ENCODE measurements at regions not wholly inside any gene's neighbourhood (a gene's known extent, or its start where the extent isn't known, plus 50 kb on each side); places are given as distances from the start of the nearest gene placed in this dataset.
"Not testable (repeated sequence)": the region's sequence is repeated elsewhere in the genome, so short reads cannot be mapped to it uniquely, and the experiment has no call there.

DNA sequence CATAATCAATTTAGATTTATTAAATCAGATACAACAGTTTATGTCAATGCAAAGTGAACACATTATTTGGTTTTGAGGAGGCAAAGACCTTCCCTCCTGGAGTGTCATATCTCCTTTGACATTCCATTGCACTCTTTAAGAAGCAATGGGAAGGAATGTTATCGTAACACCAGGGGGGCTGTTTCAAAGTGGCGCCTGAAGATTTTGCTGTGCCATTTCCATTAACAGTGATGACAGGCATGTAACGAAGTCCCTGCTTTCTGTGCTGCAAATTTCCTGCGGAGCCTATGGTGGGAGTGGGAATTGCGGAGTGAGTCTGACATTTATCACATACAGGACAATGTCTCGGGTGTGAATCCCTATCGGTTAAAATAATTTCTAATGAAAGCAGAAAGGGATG lies 499.6 kb upstream of the RAB6C start:
- DNase-seq (ENCODE audit: low read depth): no peak

- DNase-seq (ENCODE audit: low read depth): no peak
Measured at GRCh38 chr2:129480790-129481189, 498.7 kb upstream of the RAB6C start.

DNA sequence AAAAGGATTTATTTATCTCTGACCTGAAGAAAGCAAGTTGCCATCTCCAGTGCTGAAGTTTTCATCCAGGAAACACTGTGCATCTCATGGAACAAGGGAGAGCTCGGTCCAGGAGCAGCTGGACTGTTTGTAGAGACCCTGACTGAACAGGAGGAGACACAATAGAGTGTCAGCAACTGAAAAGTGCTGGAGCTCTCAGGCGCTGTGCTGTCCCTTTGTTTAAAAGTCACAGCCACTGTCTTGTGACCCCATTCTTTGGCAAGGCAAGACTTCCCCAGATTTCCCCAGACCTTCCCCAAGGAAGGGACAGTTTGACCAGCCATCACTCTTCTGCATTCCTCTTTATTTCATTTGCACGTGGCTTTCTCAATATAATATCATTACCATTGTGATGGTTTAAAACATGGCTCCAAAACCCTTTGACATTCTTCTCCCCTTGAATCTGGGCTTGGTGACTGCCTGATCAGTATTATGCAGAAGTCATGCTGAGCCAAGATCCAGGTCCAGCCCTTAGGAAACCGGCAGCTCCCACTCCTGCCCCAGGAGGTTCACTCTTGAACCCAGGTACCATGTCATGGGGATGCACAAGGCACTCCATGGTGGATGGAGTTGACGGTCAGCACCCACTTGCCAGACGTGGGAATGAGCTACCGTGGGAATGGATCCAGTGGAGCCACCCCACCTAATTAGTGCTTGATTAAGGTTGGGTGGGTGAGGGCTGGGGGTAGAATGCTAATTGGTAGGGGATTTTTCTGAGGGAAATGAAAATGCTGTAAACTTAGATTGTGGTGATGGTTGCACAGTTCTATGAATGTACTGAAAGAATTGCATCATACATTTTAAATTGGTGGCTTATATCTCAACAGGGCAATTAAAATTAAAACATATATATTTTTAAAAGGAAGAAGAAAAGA lies 497.9 kb upstream of the RAB6C start:
- DNase-seq (ENCODE audit: low read depth): no peak

GRCh38 chr2:129482626-129483025 lies 496.8 kb upstream of the RAB6C start:
- no peak for DNase-seq (ENCODE audit: low read depth)

DNA sequence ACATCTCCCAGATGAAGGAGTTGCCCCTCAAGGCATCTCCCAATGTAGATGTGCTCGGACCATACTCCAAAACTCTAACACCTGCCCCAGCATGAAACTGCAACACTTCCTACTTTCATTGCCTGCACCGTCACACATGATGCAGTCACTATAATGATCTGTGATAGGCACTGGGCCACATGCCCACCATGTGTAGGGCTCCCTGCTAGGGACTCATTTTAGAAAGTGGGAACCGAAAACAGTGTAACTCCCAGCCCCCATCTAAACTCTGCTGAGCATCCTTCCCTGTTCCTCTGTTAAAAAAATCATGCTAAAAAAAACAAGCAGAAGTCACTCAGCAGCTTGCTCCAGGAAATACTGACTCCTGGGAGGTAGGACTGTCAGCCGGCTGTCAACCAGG lies 496.1 kb upstream of the RAB6C start:
- DNase-seq (ENCODE audit: low read depth): no peak

DNA sequence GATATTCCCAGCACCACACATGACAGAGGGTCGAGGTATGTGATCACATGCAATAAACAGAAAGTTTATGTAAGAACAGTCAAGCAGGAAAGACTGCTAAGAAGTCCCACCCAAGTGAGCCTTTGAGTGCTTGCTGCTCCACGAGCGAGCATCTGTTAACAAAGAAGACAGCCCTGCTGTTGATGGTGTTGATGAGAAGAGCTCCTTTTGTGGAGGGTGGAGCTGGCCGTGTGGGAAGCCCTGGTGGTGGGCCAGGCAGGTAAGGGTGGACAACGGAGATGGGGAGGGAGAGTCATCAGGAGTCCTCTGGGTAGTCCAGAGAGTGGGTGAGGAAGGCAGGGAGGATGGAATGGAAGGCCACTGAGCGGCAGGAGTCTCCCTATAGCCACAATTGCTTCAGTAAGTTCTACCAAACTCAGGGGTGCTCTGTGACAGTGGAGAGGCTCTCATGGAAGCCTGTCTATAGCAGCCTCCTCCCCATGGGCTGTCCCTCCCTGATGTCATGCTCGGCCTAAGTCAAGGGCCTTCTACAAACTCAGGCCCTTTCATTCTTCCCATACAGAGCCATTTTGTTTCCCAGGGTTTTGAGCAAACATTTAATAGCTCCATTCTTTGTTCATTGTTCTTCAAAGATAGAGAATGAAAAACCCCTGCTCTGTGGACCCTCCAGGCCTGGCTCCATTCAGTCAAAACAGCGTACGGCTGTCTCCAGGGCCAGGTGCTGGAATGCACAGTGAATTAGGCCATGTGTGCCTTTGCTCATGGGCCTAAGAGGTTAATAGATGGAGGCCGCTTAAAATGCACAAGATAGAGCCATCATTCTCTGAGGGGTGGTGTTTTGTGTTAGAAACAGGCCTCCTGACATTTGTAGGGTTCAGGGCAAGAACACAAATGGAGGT lies 494.2 kb upstream of the RAB6C start:
- no peak for DNase-seq (ENCODE audit: low read depth)

GRCh38 chr2:129488376-129488775 lies 491.1 kb upstream of the RAB6C start:
- DNase-seq (ENCODE audit: low read depth): no peak

- no peak for DNase-seq (ENCODE audit: low read depth)
Measured at GRCh38 chr2:129490641-129491040, 488.8 kb upstream of the RAB6C start.

DNA sequence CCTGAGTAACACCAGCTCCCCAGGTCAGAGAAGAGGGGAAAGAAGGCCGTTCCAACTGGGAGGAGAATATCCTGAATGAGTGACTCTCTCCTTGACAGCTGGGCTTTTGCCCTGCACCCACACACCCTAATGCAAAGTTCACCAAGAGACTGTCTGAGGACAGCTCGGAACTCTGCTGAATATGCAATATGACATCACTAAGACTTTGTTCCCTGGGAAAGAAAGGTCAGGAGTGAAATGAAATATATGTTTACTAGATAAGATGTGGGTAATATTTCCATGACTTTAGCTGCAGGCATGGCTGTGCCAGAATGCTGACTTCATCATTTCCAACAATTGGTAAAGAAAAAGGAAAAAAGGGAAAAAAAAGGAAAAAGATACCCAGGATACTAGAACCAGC lies 488.2 kb upstream of the RAB6C start:
- DNase-seq (ENCODE audit: low read depth): no peak

DNA sequence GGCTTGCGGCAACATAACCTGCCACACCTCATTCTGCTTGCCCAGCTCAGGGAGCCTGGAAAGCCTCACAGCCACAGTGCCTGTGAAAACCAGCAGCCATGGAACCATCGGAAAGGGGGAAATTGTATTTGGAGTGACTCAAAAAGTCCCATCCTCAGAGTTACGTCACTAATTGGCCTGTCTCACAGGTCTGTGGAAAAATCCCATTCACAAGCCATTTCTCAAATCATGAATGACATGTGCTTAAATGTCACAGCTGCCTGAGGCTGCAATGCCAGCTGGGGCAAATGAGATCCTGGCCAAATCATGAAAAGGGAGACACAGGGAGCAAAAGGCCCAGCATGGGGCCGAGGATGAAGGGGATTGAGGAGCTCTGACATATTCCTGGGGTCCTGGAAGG lies 486.9 kb upstream of the RAB6C start:
- no peak for DNase-seq (ENCODE audit: low read depth)

GRCh38 chr2:129499747-129500146 lies 479.7 kb upstream of the RAB6C start:
- no peak for DNase-seq (ENCODE audit: low read depth)

DNA sequence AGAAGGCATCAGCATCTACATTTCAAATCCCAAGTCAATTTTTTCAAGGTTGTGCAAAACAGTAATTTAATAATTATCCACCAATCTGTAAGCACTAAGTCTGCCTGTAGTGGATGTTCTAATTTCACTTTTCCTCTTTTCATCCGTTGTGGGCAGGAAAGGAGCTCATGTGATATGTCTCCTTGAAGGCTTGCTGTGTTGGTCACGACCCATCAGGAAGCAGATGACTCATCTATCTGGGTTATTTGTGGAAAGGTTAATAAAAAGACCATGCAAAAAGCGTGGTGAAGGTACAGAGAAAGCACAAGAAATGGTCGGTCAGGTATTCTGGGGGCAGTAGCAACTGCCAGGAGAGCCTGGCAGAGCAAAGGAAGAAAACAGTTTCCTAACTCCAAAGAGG lies 476.7 kb upstream of the RAB6C start:
- DNase-seq (ENCODE audit: low read depth): no peak

- no peak for DNase-seq (ENCODE audit: low read depth)
Measured at GRCh38 chr2:129504646-129505045, 474.8 kb upstream of the RAB6C start.

- no peak for DNase-seq (ENCODE audit: low read depth)
Measured at GRCh38 chr2:129518937-129519336, 460.5 kb upstream of the RAB6C start.

- not testable (repeated sequence) for DNase-seq (ENCODE audit: low read depth)
Measured at GRCh38 chr2:129532158-129532557, 447.3 kb upstream of the RAB6C start.

DNA sequence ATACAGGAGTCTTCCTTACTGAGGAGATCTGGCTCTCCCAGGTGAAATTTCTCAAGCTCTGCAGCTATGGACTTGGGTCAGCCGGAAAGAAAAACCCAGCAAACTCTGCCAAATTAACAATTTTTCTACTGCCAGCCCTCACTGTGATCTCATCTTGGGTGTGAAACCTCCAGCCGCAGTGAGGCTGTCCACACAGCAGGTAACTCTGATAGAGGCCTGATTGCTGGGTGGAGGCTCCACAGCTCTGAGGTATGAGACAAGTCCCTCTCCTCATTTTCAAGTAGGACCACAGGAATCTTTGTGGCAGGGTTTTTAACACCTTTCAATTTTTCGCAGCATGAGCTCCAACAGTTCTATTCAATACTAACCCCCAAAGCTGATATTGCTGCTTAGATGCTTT lies 430.6 kb upstream of the RAB6C start:
- no peak for DNase-seq (ENCODE audit: low read depth)

GRCh38 chr2:129550536-129550935 lies 428.9 kb upstream of the RAB6C start:
- DNase-seq (ENCODE audit: low read depth): no peak

DNA sequence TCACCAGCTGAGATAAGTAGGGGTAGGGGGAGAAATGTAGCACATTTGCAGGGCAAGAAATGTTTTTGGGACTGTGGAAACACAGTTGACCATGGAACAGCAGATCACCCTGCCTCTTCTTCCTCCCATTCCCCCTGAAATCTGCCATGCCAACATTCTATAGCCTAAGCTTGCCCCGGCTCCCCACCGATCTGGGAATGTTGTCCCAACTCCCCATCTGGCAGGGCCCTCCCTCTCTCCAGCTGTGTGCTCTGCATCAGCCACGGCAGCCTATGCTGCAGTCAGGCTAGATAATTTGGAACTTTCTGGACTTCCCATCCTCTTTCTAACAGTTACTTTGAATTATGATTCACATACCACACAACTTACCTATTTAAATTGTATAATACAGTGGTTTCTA lies 425.1 kb upstream of the RAB6C start:
- no peak for DNase-seq (ENCODE audit: low read depth)

DNA sequence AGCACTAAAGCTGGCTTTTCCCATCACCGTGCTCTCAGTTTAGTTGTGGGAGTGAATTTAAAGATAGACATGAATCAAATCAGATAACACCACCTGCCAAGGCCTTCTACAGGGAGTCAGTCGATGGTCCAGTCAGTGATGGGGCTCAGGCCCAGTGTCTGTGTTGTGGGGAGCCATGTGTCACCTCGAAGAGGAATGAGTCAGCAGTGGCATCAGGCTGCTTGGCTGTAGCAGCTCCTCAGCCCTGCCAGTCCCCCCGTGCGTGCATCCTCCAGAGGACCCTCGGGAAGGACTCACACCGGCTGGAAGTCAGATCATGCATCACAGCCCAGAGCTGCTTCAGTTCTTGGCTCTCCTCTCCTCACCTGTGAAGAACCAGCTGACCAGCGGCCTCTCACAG lies 420.4 kb upstream of the RAB6C start:
- DNase-seq (ENCODE audit: low read depth): no peak

- DNase-seq (ENCODE audit: low read depth): no peak
Measured at GRCh38 chr2:129565551-129566109, 413.8 kb upstream of the RAB6C start.

DNA sequence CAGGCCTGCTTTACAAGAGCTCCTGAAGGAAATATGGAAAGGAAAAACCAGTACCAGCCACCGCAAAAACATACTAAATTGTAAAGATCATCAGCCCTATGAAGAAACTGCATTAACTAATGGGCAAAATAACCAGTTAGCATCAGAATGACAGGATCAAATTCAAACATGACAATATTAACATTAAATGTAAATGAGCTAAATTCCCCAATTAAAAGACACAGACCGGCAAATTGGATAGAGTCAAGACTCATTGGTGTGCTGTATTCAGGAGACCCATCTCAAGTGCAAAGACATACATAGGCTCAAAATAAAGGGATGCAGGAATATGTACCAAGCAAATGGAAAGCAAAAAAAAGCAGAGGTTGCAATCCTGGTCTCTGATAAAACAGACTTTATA lies 408.7 kb upstream of the RAB6C start:
- DNase-seq (ENCODE audit: low read depth): not testable (repeated sequence)

DNA sequence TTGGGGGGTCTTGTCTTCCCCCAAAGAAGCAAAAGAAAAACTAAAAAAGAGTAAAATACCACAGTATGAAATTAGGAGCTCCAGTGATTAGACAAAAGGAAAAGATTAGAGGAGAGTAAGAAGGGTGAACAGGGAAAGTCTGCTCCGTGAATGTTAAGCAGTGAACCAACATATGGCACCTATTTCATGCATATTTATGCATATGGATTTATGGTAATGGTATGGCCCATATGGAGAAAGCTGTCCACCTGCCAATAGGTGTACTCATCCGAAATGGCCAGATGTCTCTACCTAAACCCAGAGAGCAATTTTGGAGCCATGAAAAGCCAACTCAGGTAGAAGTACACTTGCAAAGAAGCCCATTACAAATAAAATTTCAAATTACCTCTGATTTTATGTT lies 404.0 kb upstream of the RAB6C start:
- DNase-seq (ENCODE audit: low read depth): no peak

GRCh38 chr2:129575880-129576279 lies 403.6 kb upstream of the RAB6C start:
- DNase-seq (ENCODE audit: low read depth): no peak
